ENCODE measurements at regions not wholly inside any gene's neighbourhood (a gene's known extent, or its start where the extent isn't known, plus 50 kb on each side); places are given as distances from the start of the nearest gene placed in this dataset.

- TF ChIP-seq CTCF (IDR thresholded peaks at IDR 0.05; ENCODE audit: low read depth, low read length, poor library complexity, severe bottlenecking) (no peak), EZH2phosphoT487 (IDR thresholded peaks at IDR 0.05; ENCODE audit: borderline replicate concordance, low read length) (no peak)
Observed at GRCh38 chr2:23050388-23050787, 334.6 kb upstream of the KLHL29 start.
